CD14-positive monocyte (primary cell): ENCODE measurements at regions not wholly inside any gene's neighbourhood (a gene's known extent, or its start where the extent isn't known, plus 50 kb on each side); places are given as distances from the start of the nearest gene placed in this dataset.

Experiments
- DNase-seq, 3 donors: peaks; one replicate each; pipeline ENCODE4 v3.0.0-alpha.2; 2011 to 2022
- H2AFZ ChIP-seq: 2 replicates; pipeline ENCODE4 v1.6.0; 2012; ENCODE audit warnings: mild to moderate bottlenecking, low read depth, low read length, inconsistent platforms; ENCODE audit not compliant: insufficient read depth, poor library complexity, severe bottlenecking
- H3K27ac ChIP-seq, 2 donors: 1 replicate in 1 of 2; 2 replicates in 1 of 2; pipeline ENCODE4 v1.5.1; 2012 to 2013; ENCODE audit warnings: low read length in 2 of 2, control low read depth in 1 of 2, inconsistent platforms in 1 of 2, low read depth in 1 of 2, mild to moderate bottlenecking in 1 of 2
- H3K27me3 ChIP-seq, 2 donors: one replicate each; pipeline versions ENCODE4 v1.6.0 to v1.6.1; 2011 to 2013; ENCODE audit warnings: low read length in 2 of 2; ENCODE audit not compliant: control insufficient read depth in 2 of 2, insufficient read depth in 2 of 2
- H3K36me3 ChIP-seq, 2 donors: replicated peaks in 1 of 2; 1 replicate in 1 of 2; 2 replicates in 1 of 2; pipeline versions ENCODE4 v1.5.1 to v1.6.1; 2012 to 2013; ENCODE audit warnings: low read length in 2 of 2, control low read depth in 1 of 2, inconsistent platforms in 1 of 2, mild to moderate bottlenecking in 1 of 2; ENCODE audit not compliant: insufficient read depth in 2 of 2, control insufficient read depth in 1 of 2
- H3K4me1 ChIP-seq, 2 donors: 1 replicate in 1 of 2; 2 replicates in 1 of 2; pipeline versions ENCODE4 v1.5.1 to v1.6.1; 2012 to 2013; ENCODE audit warnings: low read length in 2 of 2, control low read depth in 1 of 2, inconsistent platforms in 1 of 2, mild to moderate bottlenecking in 1 of 2, moderate library complexity in 1 of 2; ENCODE audit not compliant: insufficient read depth in 2 of 2, control insufficient read depth in 1 of 2
- H3K4me2 ChIP-seq: replicated peaks from 2 replicates; pipeline ENCODE3; 2012; ENCODE audit warnings: low read length, moderate library complexity, mild to moderate bottlenecking; ENCODE audit not compliant: poor library complexity, severe bottlenecking; ENCODE audit errors: extremely low read depth
- H3K4me3 ChIP-seq, 3 experiments: fragments of 200-600 bp in 1 of 3; sonication (generic) in 1 of 3; replicated peaks in 1 of 3; 1 replicate in 2 of 3; 2 replicates in 1 of 3; pipeline ENCODE4 v1.5.1; 2011 to 2013; ENCODE audit warnings: low read length in 3 of 3, mild to moderate bottlenecking in 3 of 3, control low read depth in 2 of 3, low read depth in 2 of 3, inconsistent platforms in 1 of 3, moderate library complexity in 1 of 3
- H3K79me2 ChIP-seq: 2 replicates; pipeline ENCODE4 v1.6.0; 2012; ENCODE audit warnings: mild to moderate bottlenecking, control low read depth, inconsistent platforms, low read length, moderate library complexity; ENCODE audit not compliant: insufficient read depth
- H3K9ac ChIP-seq: 2 replicates; pipeline ENCODE4 v1.6.0; 2017; ENCODE audit warnings: low read length, mild to moderate bottlenecking; ENCODE audit not compliant: insufficient read depth, poor library complexity, severe bottlenecking
- H3K9me3 ChIP-seq, 2 donors: replicated peaks in 1 of 2; 1 replicate in 1 of 2; 2 replicates in 1 of 2; pipeline versions ENCODE4 v1.5.1 to v1.6.1; 2012 to 2013; ENCODE audit warnings: low read length in 2 of 2, control low read depth in 1 of 2; ENCODE audit not compliant: control insufficient read depth in 1 of 2, insufficient read depth in 1 of 2
- H4K20me1 ChIP-seq: 2 replicates; pipeline ENCODE4 v1.6.0; 2012; ENCODE audit warnings: mild to moderate bottlenecking, low read length, control low read depth, moderate library complexity; ENCODE audit not compliant: insufficient read depth
- H3K27ac Mint-ChIP-seq, 7 donors: one replicate each; pipeline ENCODE4 v1.8.0; 2020; ENCODE audit warnings: mild to moderate bottlenecking in 7 of 7, mixed read lengths in 7 of 7, moderate library complexity in 6 of 7, inconsistent platforms in 2 of 7
- H3K27me3 Mint-ChIP-seq, 3 donors: one replicate each; pipeline ENCODE4 v1.8.0; 2021 to 2022; ENCODE audit warnings: low read depth in 3 of 3, mild to moderate bottlenecking in 3 of 3, mixed read lengths in 3 of 3, moderate library complexity in 3 of 3, inconsistent platforms in 1 of 3
- H3K36me3 Mint-ChIP-seq, 2 donors: one replicate each; pipeline ENCODE4 v1.8.0; 2020; ENCODE audit warnings: mixed read lengths in 2 of 2, inconsistent platforms in 1 of 2, mild to moderate bottlenecking in 1 of 2
- H3K4me1 Mint-ChIP-seq: one replicate; pipeline ENCODE4 v1.8.0; 2020; ENCODE audit warnings: mild to moderate bottlenecking, mixed read lengths
- H3K4me3 Mint-ChIP-seq, 2 donors: one replicate each; pipeline ENCODE4 v1.8.0; 2020; ENCODE audit warnings: mild to moderate bottlenecking in 2 of 2, mixed read lengths in 2 of 2, moderate library complexity in 1 of 2
- H3K9me3 Mint-ChIP-seq, 7 donors: one replicate each; pipeline ENCODE4 v1.8.0; 2020 to 2022; ENCODE audit warnings: mixed read lengths in 7 of 7, mild to moderate bottlenecking in 6 of 7, moderate library complexity in 6 of 7, inconsistent platforms in 2 of 7
- CTCF ChIP-seq: fragments of 200-600 bp; IDR thresholded peaks from one replicate; pipeline ENCODE4 v1.8.0; 2022; ENCODE audit warnings: antibody characterized with exemption, mild to moderate bottlenecking
- WGBS: methylation state at CpG from one replicate; pipeline ENCODE4 v1.1.5; 2013; ENCODE audit warnings: missing lambda C conversion rate; ENCODE audit not compliant: insufficient coverage; 5-methylcytosine and 5-hydroxymethylcytosine counted together
- intact Hi-C, 2 donors: fragments of 100-400 bp; cut with micrococcal nuclease; formaldehyde crosslinking; loops; one replicate each; pipeline versions ENCODE4 v1.15.0 to v1.15.1; 2023

GRCh38 chr2:19504400-19505198 is 146.2 kb upstream of the OSR1 start:
- Mint-ChIP-seq H3K4me3 (no peak overlapping the region), H3K4me1 (no peaks in the 10 kb centered on the region), H3K27ac (no peak overlapping the region), H3K36me3 (no peaks in the 10 kb centered on the region), H3K27me3 (peaks cover 0 to 3% (median 2%) of the 10 kb centered on the region in 3 donors), H3K9me3 (peaks cover 0 to 5% (median 1%) of the 10 kb centered on the region in 7 donors)
- Histone ChIP-seq H3K27ac (no peak overlapping the region), H3K4me2 (no peak overlapping the region), H3K79me2 (no peaks in the 10 kb centered on the region), H3K4me1 (no peaks in the 10 kb centered on the region), H3K9me3 (no peaks in the 10 kb centered on the region), H3K4me3 (no peak overlapping the region), H3K36me3 (no peaks in the 10 kb centered on the region), H3K9ac (no peak overlapping the region), H4K20me1 (no peaks in the 10 kb centered on the region), H2AFZ (no peak overlapping the region), H3K27me3 (no peaks in the 10 kb centered on the region)
- intact Hi-C loops: no loop called here
- WGBS: 82% methylated on average over 3 of the region's 5 CpGs
- no peak for TF ChIP-seq CTCF
- no peak for DNase-seq

GRCh38 chr2:19503915-19504314 is 145.5 kb upstream of the OSR1 start:
- H3K9me3 Mint-ChIP-seq: peaks cover 0 to 5% (median 1%) of the 10 kb centered on the region in 7 donors
- WGBS: no CpG with 5 or more reads among the region's 3 CpGs
- no peaks in the 10 kb centered on the region for H3K36me3 ChIP-seq
- no peak overlapping the region for H3K4me2 ChIP-seq
- TF ChIP-seq CTCF: no peak
- no peaks in the 10 kb centered on the region for H3K9me3 ChIP-seq
- H3K4me1 ChIP-seq: no peaks in the 10 kb centered on the region
- H2AFZ ChIP-seq: no peak overlapping the region
- H3K27me3 ChIP-seq: no peaks in the 10 kb centered on the region
- intact Hi-C loops: no loop called here
- no peak overlapping the region for H3K27ac ChIP-seq
- H3K79me2 ChIP-seq: no peaks in the 10 kb centered on the region
- no peaks in the 10 kb centered on the region for H3K4me1 Mint-ChIP-seq
- no peaks in the 10 kb centered on the region for H4K20me1 ChIP-seq
- H3K36me3 Mint-ChIP-seq: no peaks in the 10 kb centered on the region
- peaks cover 0 to 3% (median 2%) of the 10 kb centered on the region in 3 donors for H3K27me3 Mint-ChIP-seq
- no peak for DNase-seq
- H3K9ac ChIP-seq: no peak overlapping the region
- H3K27ac Mint-ChIP-seq: no peak overlapping the region
- H3K4me3 ChIP-seq: no peak overlapping the region
- no peak overlapping the region for H3K4me3 Mint-ChIP-seq
